ENCODE measurements at regions not wholly inside any gene's neighbourhood (a gene's known extent, or its start where the extent isn't known, plus 50 kb on each side); places are given as distances from the start of the nearest gene placed in this dataset.

DNA sequence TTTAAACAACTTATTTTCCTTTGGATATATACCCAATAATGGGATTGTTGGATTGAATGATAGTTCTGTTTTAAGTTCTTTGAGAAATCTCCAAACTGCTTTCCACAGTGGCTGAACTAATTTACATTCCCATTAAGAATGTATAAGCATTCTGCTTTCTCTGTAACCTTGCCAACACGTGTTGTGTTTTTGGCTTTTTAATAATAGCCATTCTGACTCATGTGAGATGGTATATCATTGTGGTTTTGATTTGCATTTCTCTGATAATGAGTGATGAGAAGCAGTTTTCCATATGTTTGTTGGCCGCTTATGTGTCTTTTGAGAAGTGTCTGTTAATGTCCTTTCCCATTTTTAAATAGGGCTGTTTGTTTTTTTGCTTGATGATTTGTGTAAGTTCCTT, 155.6 kb upstream of the PITX2 start:
- no peak for DNase-seq (ENCODE audit: low read depth, low spot score)

DNA sequence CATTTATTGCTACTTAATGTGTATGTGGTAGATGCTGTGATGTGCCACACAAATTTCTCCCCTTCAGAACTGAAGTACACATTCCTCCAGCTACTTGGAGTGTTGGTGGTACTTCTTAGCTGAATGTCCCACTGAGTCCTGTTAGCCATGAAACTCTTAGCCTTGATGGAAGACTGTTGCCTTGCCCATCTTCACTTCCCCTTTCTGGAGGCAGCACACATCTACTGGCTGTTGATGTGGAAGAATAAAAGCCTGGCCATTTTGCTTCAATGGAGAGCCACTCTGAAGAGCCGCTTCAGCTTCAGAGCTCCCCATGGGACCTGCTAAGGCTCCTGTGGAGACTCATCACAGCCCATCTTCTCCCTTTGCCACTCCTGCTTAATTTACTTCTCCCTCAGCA, 157.7 kb upstream of the PITX2 start:
- DNase-seq (ENCODE audit: low read depth, low spot score), result no peak

DNA sequence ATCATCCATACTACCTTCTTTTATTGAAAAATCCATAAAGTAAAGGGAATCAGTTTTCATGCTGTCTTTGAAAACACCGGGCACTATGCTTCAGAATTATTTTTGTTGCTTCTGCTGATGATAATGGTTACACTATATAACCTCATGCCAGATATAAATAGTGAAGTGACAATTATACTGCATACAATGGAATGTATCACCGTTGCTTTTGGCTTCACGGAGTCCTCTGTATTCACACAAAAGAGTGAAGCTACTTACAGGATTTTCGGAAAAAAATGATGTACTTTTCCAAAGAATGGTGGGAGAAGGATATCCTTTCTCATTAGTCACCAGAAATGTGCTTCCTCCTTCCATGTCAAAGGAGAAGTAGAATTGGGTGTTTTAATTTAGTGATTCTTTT, 159.1 kb upstream of the PITX2 start:
- no peak for DNase-seq (ENCODE audit: low read depth, low spot score)

GRCh38 chr4:110787109-110787508, 164.2 kb upstream of the PITX2 start:
- DNase-seq (ENCODE audit: low read depth, low spot score), result no peak

DNA sequence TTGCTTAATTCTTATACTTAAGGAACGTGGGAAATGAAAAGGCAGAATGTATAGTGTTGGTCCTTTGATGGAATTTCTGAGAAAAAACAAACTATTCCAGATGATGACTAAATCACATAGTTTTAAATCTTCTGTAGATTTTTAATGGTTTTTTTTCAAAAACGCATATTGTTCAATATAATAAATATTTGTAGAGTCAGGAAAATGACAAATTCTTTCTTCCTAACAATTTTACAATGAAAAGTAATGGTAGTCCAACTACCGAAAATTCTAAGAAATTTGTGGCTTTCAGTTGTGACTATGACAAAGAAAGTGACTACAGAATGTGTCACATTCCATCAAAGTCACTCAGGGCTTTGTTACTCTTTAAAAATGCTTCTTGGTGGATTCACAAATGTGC, 164.8 kb upstream of the PITX2 start:
- DNase-seq (ENCODE audit: low read depth, low spot score), result no peak

DNA sequence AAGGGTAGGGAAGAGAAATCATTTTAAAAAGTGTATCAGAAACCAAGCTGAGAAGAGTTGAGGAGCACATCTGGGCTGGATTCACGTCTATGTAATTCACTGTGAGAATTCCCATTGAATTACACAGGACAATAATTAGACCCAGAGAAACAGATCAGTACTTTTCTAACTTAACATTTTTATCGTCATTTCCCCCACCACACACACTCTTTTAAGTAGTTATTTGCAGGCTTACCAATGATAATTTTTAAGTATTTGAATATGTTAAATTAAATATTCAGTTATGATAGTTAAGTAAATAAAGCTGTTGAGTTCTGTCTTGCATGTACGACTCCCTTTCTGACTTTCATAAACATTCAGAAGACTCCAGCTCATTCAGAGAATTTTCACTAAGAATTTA, 165.4 kb upstream of the PITX2 start:
- DNase-seq (ENCODE audit: low read depth, low spot score), result no peak

GRCh38 chr4:110792036-110792435, 169.2 kb upstream of the PITX2 start:
- DNase-seq (ENCODE audit: low read depth, low spot score), result no peak

GRCh38 chr4:110793381-110793801, 170.5 kb upstream of the PITX2 start:
- DNase-seq (ENCODE audit: low read depth, low spot score), result no peak

DNA sequence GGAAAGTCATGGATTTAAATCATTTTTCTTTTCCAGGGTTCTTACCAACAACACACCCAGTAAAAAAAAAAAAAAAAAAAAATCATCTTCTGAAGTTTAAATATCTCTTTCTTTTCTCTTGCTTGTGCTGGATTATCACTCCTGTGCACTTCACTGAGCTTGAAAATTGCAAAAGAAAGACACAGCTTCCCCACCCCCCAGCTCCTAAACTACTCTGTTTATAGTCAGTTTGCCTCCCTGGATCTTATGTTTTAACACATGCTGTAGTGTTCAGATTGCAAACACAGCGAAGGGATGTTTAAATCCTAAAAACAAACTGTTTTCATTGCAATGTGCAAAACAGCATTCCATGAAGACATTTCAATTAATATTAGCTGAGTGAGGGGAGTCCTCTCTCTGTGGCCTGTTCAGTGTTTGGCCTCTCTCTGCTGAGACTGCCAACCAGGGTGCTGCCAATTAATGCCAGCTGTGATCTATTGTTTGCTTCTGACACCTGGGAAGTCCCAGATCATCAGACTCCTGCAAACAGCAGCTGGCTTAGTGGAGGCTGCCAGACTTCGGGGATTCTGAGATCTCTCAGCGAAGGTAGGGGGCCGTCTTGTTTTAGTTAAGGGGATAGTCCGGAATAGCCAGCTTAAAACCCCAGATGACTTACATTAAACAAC, 171.1 kb upstream of the PITX2 start:
- DNase-seq (ENCODE audit: low read depth, low spot score), result peak; percentile 57

DNA sequence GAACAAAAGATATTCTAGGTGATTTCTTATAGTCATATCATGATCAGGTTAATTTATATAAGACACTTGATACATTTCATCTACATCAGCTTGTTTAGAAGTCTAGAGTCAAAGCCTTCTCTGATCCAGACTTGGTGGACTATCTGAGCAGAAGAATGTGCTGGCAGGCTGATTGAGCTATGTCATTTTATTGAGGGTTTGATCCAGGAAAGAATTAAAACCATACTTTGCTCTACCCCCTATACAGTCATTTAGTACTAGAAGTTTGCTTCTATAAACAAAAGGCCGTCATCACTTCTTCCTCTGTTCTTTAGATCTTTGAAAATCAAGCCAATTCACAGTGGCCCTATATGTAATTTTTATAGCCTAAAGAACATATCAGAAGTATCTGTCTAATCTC, 173.1 kb upstream of the PITX2 start:
- DNase-seq (ENCODE audit: low read depth, low spot score), result no peak

GRCh38 chr4:110797486-110797885, 174.6 kb upstream of the PITX2 start:
- no peak for DNase-seq (ENCODE audit: low read depth, low spot score)

DNA sequence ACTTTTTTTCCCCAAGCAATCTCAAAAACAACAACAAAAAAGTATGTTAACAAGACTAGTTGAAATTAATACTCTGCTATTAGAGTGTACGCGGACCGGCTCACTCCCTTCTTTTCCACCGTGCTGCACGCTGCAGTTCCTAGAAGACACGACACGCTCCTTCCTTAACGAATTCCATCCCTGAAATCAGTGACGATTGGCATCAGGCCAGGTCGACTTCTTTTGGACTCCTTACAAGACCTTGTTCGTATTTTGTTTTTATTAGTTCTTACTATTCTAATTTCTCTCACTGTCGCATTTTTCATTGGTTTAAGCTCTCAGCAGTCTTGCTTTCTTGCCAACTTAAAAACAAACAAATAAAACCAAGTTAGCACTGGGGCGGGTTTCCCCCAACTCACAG, 175.8 kb upstream of the PITX2 start:
- no peak for DNase-seq (ENCODE audit: low read depth, low spot score)

DNA sequence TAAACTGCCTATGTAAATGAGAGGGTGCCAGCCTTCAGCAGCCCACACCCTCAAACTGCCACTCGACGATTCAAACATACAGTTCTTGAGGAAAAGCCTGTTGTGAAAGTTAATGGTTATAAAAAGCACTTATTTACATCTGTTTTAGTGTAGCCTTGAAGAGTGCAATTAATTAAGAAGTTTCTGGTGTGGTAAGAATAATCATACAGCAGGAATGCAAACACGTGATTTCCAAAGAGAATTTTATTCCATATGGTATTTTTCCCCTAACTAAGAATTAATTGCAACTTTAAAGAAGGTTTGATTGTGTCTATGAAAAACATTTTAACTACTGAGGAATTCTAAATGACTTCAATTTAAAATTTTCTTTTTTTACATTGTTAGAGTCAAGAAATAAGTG, 176.3 kb upstream of the PITX2 start:
- DNase-seq (ENCODE audit: low read depth, low spot score), result no peak

- no peak for DNase-seq (ENCODE audit: low read depth, low spot score)
Observed at GRCh38 chr4:110801591-110801990, 178.7 kb upstream of the PITX2 start.

DNA sequence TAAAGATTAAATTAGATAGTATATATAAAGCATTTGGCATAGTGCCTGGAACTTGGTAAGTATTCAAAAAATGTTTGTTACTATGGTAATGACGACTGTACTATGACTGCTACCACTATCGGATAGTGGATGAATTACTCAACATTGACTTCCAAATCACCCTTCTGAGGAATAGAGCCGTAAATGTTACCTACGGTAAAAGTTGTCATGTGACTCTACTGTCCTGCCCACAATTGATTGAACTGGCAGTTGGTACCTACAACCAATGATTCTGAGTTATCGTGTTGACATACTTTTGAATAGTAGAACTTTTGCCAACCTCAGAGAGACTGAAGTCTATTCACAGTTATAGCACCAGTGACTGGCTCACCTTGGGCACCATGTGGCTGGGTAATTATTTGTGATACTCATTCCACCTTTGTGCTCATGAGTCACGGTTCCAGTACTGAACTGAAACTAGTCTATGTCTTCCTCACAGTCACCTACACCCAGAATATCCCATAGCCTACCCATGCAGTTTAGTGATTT, 185.5 kb upstream of the PITX2 start:
- DNase-seq (ENCODE audit: low read depth, low spot score), result no peak

GRCh38 chr4:110815950-110816349, 193.1 kb upstream of the PITX2 start:
- no peak for DNase-seq (ENCODE audit: low read depth, low spot score)

GRCh38 chr4:110816367-110816766, 193.5 kb upstream of the PITX2 start:
- DNase-seq (ENCODE audit: low read depth, low spot score), result no peak

GRCh38 chr4:110821186-110821585, 198.3 kb upstream of the PITX2 start:
- DNase-seq (ENCODE audit: low read depth, low spot score), result no peak

DNA sequence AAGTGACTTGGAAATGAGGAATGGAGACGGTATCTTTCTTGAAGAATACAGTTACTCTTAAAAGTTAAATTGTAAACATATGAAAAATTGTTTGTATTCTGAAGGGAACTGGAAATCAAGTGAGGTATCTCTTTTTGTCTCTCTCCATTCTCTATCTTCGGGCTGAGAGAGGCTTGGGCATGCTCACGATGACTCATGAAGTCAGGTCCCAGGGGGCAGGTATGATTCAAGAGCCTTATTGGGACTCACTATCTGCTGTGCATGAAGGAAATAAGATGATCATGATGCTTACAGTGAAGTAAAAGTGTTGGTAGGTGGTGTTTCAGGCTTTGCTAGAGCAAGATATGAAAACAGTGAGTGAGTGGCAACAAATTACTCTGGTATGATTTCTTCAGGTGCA, 200.4 kb upstream of the PITX2 start:
- no peak for DNase-seq (ENCODE audit: low read depth, low spot score)

GRCh38 chr4:110824344-110824743, 201.5 kb upstream of the PITX2 start:
- no peak for DNase-seq (ENCODE audit: low read depth, low spot score)

DNA sequence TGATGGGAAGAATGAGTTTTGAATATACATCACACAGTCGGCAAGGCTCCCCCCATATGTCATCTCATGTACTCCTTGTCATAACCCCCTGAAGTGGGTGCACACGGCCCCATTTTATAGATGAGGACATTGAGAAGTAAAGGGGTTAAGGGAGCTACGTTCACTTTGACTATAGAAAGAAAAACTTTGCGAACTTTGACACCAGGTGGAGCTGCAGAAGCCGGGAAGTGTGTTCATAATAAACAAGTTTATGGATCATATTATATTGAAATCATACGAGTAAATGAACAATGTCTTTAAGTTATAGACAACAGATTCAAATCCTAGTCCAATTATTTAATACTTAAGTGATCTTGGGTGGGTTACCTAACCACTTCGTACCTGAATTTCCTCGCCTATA, 203.8 kb upstream of the PITX2 start:
- DNase-seq (ENCODE audit: low read depth, low spot score), result no peak

GRCh38 chr4:110830461-110830860, 207.6 kb upstream of the PITX2 start:
- no peak for DNase-seq (ENCODE audit: low read depth, low spot score)

GRCh38 chr4:110837896-110838450, 215.1 kb upstream of the PITX2 start:
- DNase-seq (ENCODE audit: low read depth, low spot score), result peak; percentile 48

DNA sequence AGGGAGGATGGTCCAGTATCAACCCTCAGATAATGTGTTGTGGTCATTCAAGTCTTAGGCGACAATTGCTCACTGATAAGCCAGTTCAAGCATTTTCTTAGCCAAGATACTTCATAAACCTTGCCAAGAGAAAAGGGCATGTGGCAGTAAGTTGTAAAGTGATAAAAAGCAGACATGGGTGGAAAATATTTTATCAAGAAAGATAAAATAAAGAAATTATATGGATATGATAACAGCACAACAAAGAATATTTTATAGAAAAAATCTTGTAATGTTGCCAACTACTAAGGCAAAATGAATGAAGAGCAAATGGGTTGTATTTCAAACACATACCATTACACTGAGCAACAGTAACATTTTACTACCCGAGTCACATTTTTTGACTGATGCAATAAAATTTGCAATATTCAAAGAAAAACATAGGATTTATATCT, 217.4 kb upstream of the PITX2 start:
- DNase-seq (ENCODE audit: low read depth, low spot score), result no peak
